ENCODE measurements at regions not wholly inside any gene's neighbourhood (a gene's known extent, or its start where the extent isn't known, plus 50 kb on each side); places are given as distances from the start of the nearest gene placed in this dataset.

DNA sequence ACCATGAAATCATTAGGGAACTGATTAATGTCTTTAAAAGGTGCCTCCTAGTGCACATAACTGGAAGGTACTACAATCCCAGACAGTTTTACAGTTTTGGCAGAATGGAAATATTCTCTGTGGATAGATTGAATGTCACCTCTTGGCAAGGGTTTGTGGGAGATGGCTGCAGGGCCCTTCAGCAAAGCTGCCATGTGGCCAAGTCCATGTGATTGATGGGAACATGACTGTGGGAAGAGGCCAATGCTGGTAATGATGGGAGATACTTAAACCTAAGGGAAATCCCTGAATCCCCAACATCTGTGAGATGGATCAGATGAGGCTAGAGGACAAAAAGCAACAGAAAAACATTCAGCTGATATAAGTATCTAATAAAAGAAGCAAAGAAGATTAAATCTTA is 493.7 kb downstream of the MAGEE1 start:
- no peak overlapping the region for H2BK5ac ChIP-seq (ENCODE audit: insufficient read length, low read length)
- H3K27ac ChIP-seq (ENCODE audit: insufficient read length, low read depth, low read length), result no peak overlapping the region
- no peak overlapping the region for H3K18ac ChIP-seq (ENCODE audit: insufficient read length, low read depth, low read length)
- TF ChIP-seq, protein P1, sequence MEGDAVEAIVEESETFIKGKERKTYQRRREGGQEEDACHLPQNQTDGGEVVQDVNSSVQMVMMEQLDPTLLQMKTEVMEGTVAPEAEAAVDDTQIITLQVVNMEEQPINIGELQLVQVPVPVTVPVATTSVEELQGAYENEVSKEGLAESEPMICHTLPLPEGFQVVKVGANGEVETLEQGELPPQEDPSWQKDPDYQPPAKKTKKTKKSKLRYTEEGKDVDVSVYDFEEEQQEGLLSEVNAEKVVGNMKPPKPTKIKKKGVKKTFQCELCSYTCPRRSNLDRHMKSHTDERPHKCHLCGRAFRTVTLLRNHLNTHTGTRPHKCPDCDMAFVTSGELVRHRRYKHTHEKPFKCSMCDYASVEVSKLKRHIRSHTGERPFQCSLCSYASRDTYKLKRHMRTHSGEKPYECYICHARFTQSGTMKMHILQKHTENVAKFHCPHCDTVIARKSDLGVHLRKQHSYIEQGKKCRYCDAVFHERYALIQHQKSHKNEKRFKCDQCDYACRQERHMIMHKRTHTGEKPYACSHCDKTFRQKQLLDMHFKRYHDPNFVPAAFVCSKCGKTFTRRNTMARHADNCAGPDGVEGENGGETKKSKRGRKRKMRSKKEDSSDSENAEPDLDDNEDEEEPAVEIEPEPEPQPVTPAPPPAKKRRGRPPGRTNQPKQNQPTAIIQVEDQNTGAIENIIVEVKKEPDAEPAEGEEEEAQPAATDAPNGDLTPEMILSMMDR (conservative IDR thresholded peaks at IDR 0.05), result no peak
- no peak overlapping the region for H3K56ac ChIP-seq (ENCODE audit: insufficient read length, low read depth, low read length)
- Mint-ChIP-seq H3K9me3 (peaks cover 64 to 84% of the 10 kb centered on the region in 2 experiments), H3K27me3 (ENCODE audit: low read depth) (peaks cover 1% of the 10 kb centered on the region; the same call in 1 of the 2 replicates), H3K36me3 (ENCODE audit: insufficient read depth in 1 of 3, low read depth in 3 of 3) (peaks cover 0 to 10% (median 6%) of the 10 kb centered on the region in 3 experiments; a peak in 5 of 7 replicates), H3K27ac (no peak overlapping the region), H3K4me1 (peaks cover 0 to 3% of the 10 kb centered on the region in 2 experiments; a peak in 1 of 4 replicates), H3K4me3 (no peak overlapping the region)
- H3K4me2 ChIP-seq (ENCODE audit: insufficient read depth, insufficient read length, low read length), result no peak overlapping the region
- H4K91ac ChIP-seq (ENCODE audit: insufficient read length, low read depth, low read length), result no peak overlapping the region
- peaks cover 22% of the 10 kb centered on the region for H3K9me3 ChIP-seq (ENCODE audit: control insufficient read depth, low read depth, low read length)
- H3K4me1 ChIP-seq (ENCODE audit: insufficient read depth, low read length), result no peaks in the 10 kb centered on the region
- H3K79me1 ChIP-seq (ENCODE audit: insufficient read depth, low read depth, low read length, poor library complexity, severe bottlenecking), result no peaks in the 10 kb centered on the region
- H2BK20ac ChIP-seq (ENCODE audit: low read depth, low read length, poor library complexity, severe bottlenecking), result no peak overlapping the region
- no peaks in the 10 kb centered on the region for H3K79me2 ChIP-seq (ENCODE audit: insufficient read depth, low read length)
- no peaks in the 10 kb centered on the region for H4K20me1 ChIP-seq (ENCODE audit: control insufficient read depth, insufficient read depth, insufficient read length)
- H3K4ac ChIP-seq (ENCODE audit: low read depth, low read length), result no peak overlapping the region
- no peaks in the 10 kb centered on the region for H3K23me2 ChIP-seq (ENCODE audit: insufficient read length, low read depth, low read length, poor library complexity, severe bottlenecking)
- H4K8ac ChIP-seq (replicated peaks; ENCODE audit: insufficient read length, low read depth, low read length), result no peak overlapping the region
- no peak overlapping the region for H4K5ac ChIP-seq (ENCODE audit: insufficient read length, low read depth, low read length)
- no peak for DNase-seq
- no peak overlapping the region for H3K9ac ChIP-seq (ENCODE audit: extremely low read depth, insufficient read length, low read length)
- H2BK15ac ChIP-seq (ENCODE audit: low read depth, low read length), result no peak overlapping the region
- no peak overlapping the region for H3K14ac ChIP-seq (ENCODE audit: insufficient read depth, low read length)
- no peak overlapping the region for H2BK12ac ChIP-seq (ENCODE audit: insufficient read length, low read depth, low read length)
- no peak overlapping the region for H2BK120ac ChIP-seq (ENCODE audit: low read depth, low read length, poor library complexity, severe bottlenecking)
- no peaks in the 10 kb centered on the region for H3K27me3 ChIP-seq (ENCODE audit: insufficient read depth, low read length)
- H3T11ph ChIP-seq (ENCODE audit: low read length), result no peak overlapping the region
- no peak overlapping the region for H3K23ac ChIP-seq (ENCODE audit: insufficient read length, low read depth, low read length)
- no peak overlapping the region for H2AK5ac ChIP-seq (ENCODE audit: insufficient read length, low read length)
- no peak overlapping the region for H2AFZ ChIP-seq (ENCODE audit: low read length)

Measured in H9 (cell line).